Embryonic facial prominence (tissue), 1 donor: ENCODE measurements at regions not wholly inside any gene's neighbourhood (a gene's known extent, or its start where the extent isn't known, plus 50 kb on each side); places are given as distances from the start of the nearest gene placed in this dataset.
A peak's percentile ranks its signal among the peaks of the same experiment; 100 is the strongest.
"Not testable (repeated sequence)": the region's sequence is repeated elsewhere in the genome, so short reads cannot be mapped to it uniquely, and the experiment has no call there.

ENCODE experiments used
- DNase-seq: peaks from one replicate; pipeline ENCODE4 v3.0.0-alpha.2; 2016; ENCODE audit errors: extremely low spot score

GRCh38 chr9:119761812-119762211 is 392.6 kb upstream of the BRINP1 start:
- DNase-seq, result no peak

- no peak for DNase-seq
These were observed 389.8 kb upstream of the BRINP1 start for GRCh38 chr9:119758990-119759389.

- no peak for DNase-seq
These were observed 389.0 kb upstream of the BRINP1 start for GRCh38 chr9:119758241-119758640.

- DNase-seq, result no peak
These were observed 370.2 kb upstream of the BRINP1 start for GRCh38 chr9:119739476-119739875.

- DNase-seq, result no peak
These were observed 367.5 kb upstream of the BRINP1 start for GRCh38 chr9:119736491-119737454.

- DNase-seq, result no peak
These were observed 358.8 kb upstream of the BRINP1 start for GRCh38 chr9:119727988-119728387.

GRCh38 chr9:119726035-119726434 is 356.8 kb upstream of the BRINP1 start:
- no peak for DNase-seq

GRCh38 chr9:119722384-119722783 is 353.1 kb upstream of the BRINP1 start:
- DNase-seq, result no peak

GRCh38 chr9:119712325-119712724 is 343.1 kb upstream of the BRINP1 start:
- no peak for DNase-seq

- DNase-seq, result no peak
These were observed 340.2 kb upstream of the BRINP1 start for GRCh38 chr9:119709431-119709830.

GRCh38 chr9:119707228-119707845 is 338.1 kb upstream of the BRINP1 start:
- DNase-seq, result no peak

- DNase-seq, result no peak
These were observed 332.4 kb upstream of the BRINP1 start for GRCh38 chr9:119701651-119702050.

- no peak for DNase-seq
These were observed 329.3 kb upstream of the BRINP1 start for GRCh38 chr9:119698535-119698934.

GRCh38 chr9:119697996-119698395 is 328.8 kb upstream of the BRINP1 start:
- no peak for DNase-seq

- DNase-seq, result peak; percentile 7
These were observed 320.6 kb upstream of the BRINP1 start for GRCh38 chr9:119689879-119690278.

- DNase-seq, result no peak
These were observed 319.3 kb upstream of the BRINP1 start for GRCh38 chr9:119688547-119688946.

- DNase-seq, result no peak
These were observed 308.7 kb upstream of the BRINP1 start for GRCh38 chr9:119677811-119678505.

GRCh38 chr9:119675951-119676350 is 306.7 kb upstream of the BRINP1 start:
- no peak for DNase-seq

GRCh38 chr9:119672763-119673162 is 303.5 kb upstream of the BRINP1 start:
- not testable (repeated sequence) for DNase-seq

- DNase-seq, result no peak
These were observed 298.7 kb upstream of the BRINP1 start for GRCh38 chr9:119667916-119668315.

GRCh38 chr9:119667163-119667562 is 297.9 kb upstream of the BRINP1 start:
- no peak for DNase-seq

- DNase-seq, result no peak
These were observed 293.1 kb upstream of the BRINP1 start for GRCh38 chr9:119662329-119662728.
